Suprapubic skin (tissue), 4 donors: ENCODE measurements at regions not wholly inside any gene's neighbourhood (a gene's known extent, or its start where the extent isn't known, plus 50 kb on each side); places are given as distances from the start of the nearest gene placed in this dataset.

Source experiments
- DNase-seq, 2 donors: peaks; one replicate each; pipeline ENCODE4 v3.0.0-alpha.2; 2019; ENCODE audit warnings: low spot score in 2 of 2
- H3K27ac ChIP-seq: fragments of 200-600 bp; sonication (generic); one replicate; pipeline ENCODE4 v1.5.1; 2019
- H3K27me3 ChIP-seq: fragments of 200-600 bp; sonication (generic); one replicate; pipeline ENCODE4 v1.5.1; 2019
- H3K36me3 ChIP-seq: fragments of 200-600 bp; sonication (generic); one replicate; pipeline ENCODE4 v1.5.1; 2019
- H3K4me1 ChIP-seq: fragments of 200-600 bp; sonication (generic); one replicate; pipeline ENCODE4 v1.5.1; 2019
- H3K4me3 ChIP-seq: fragments of 200-600 bp; sonication (generic); one replicate; pipeline ENCODE4 v1.5.1; 2019; ENCODE audit warnings: mild to moderate bottlenecking
- H3K9me3 ChIP-seq: fragments of 200-600 bp; sonication (generic); one replicate; pipeline ENCODE4 v1.5.1; 2019
- EP300 ChIP-seq: sonication (generic); formaldehyde crosslinking; IDR thresholded peaks from one replicate; pipeline ENCODE4 v1.6.1; 2017; ENCODE audit warnings: antibody characterized with exemption
- POLR2A ChIP-seq, 2 donors: fragments of 450-650 bp; IDR thresholded peaks; one replicate each; pipeline ENCODE4 v1.6.1; 2017; ENCODE audit warnings: antibody characterized with exemption in 2 of 2, mild to moderate bottlenecking in 2 of 2, moderate library complexity in 2 of 2
- POLR2AphosphoS5 ChIP-seq, 3 donors: sonication (generic); formaldehyde crosslinking; IDR thresholded peaks; one replicate each; pipeline ENCODE4 v1.6.1; 2017; ENCODE audit warnings: antibody characterized with exemption in 3 of 3
- WGBS: methylation state at CpG from one replicate; pipeline ENCODE4 v1.1.5; 2018; 5-methylcytosine and 5-hydroxymethylcytosine counted together
- TF ChIP-seq, protein P1 (sequence below), 2 donors: fragments of 200-600 bp in 1 of 2; fragments of 450-650 bp in 1 of 2; sonication (generic) in 1 of 2; IDR thresholded peaks; one replicate each; pipeline ENCODE4 v1.5.1; 2016 to 2019; ENCODE audit warnings: antibody characterized with exemption in 2 of 2, mild to moderate bottlenecking in 1 of 2, moderate library complexity in 1 of 2

GRCh38 chr10:57986422-57986821 lies 281.3 kb downstream of the IPMK start:
- no peak overlapping the region for H3K27ac ChIP-seq
- no peaks in the 10 kb centered on the region for H3K4me1 ChIP-seq
- no peaks in the 10 kb centered on the region for H3K9me3 ChIP-seq
- no peak for DNase-seq
- TF ChIP-seq POLR2A (IDR thresholded peaks at IDR 0.05) (no peak), EP300 (no peak), POLR2AphosphoS5 (IDR thresholded peaks at IDR 0.05) (no peak)
- TF ChIP-seq, protein P1, sequence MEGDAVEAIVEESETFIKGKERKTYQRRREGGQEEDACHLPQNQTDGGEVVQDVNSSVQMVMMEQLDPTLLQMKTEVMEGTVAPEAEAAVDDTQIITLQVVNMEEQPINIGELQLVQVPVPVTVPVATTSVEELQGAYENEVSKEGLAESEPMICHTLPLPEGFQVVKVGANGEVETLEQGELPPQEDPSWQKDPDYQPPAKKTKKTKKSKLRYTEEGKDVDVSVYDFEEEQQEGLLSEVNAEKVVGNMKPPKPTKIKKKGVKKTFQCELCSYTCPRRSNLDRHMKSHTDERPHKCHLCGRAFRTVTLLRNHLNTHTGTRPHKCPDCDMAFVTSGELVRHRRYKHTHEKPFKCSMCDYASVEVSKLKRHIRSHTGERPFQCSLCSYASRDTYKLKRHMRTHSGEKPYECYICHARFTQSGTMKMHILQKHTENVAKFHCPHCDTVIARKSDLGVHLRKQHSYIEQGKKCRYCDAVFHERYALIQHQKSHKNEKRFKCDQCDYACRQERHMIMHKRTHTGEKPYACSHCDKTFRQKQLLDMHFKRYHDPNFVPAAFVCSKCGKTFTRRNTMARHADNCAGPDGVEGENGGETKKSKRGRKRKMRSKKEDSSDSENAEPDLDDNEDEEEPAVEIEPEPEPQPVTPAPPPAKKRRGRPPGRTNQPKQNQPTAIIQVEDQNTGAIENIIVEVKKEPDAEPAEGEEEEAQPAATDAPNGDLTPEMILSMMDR (IDR thresholded peaks at IDR 0.05), result no peak
- WGBS, result 92% methylated on average over 1 of the region's 1 CpG
- H3K36me3 ChIP-seq, result no peaks in the 10 kb centered on the region
- H3K4me3 ChIP-seq, result no peak overlapping the region
- no peaks in the 10 kb centered on the region for H3K27me3 ChIP-seq

DNA sequence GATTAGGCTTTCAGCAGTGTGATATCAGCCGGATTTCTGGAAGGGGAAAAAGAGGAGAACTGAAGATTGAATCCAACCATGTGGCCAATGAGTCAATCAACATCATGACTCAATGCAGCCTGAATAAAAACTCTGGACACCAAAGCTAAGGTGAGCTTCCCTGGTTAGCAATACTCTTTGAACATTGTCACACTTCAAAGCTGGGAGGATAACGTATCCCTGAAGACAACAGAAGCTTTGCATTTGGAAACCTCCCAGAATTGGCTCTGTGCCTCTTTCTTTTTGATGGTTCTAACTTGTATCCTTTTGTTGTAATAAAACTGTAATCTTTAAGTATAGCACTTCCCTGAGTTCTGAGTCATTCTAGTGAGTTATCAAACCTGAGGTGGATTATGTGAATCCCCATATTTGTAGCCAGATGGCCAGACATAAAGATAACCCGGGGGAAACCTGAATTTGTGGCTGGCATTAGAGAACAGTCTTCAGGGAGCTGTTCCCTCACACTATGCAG lies 284.4 kb downstream of the IPMK start:
- no peak for DNase-seq
- TF ChIP-seq POLR2AphosphoS5 (IDR thresholded peaks at IDR 0.05) (no peak), EP300 (no peak), POLR2A (IDR thresholded peaks at IDR 0.05) (no peak)
- TF ChIP-seq, protein P1 (IDR thresholded peaks at IDR 0.05), result no peak
- H3K36me3 ChIP-seq, result no peaks in the 10 kb centered on the region
- H3K9me3 ChIP-seq, result no peaks in the 10 kb centered on the region
- no peaks in the 10 kb centered on the region for H3K4me1 ChIP-seq
- no peak overlapping the region for H3K4me3 ChIP-seq
- no peak overlapping the region for H3K27ac ChIP-seq
- 25% methylated on average over 3 of the region's 3 CpGs for WGBS
- no peaks in the 10 kb centered on the region for H3K27me3 ChIP-seq

GRCh38 chr10:57982091-57982490 lies 285.6 kb downstream of the IPMK start:
- Histone ChIP-seq H3K4me1 (no peaks in the 10 kb centered on the region), H3K27me3 (no peaks in the 10 kb centered on the region), H3K9me3 (no peaks in the 10 kb centered on the region), H3K27ac (no peak overlapping the region), H3K4me3 (no peak overlapping the region), H3K36me3 (no peaks in the 10 kb centered on the region)
- WGBS, result 46% methylated on average over 3 of the region's 3 CpGs
- no peak for DNase-seq
- no peak for TF ChIP-seq EP300
- TF ChIP-seq POLR2AphosphoS5 (IDR thresholded peaks at IDR 0.05), result no peak
- TF ChIP-seq, protein P1 (IDR thresholded peaks at IDR 0.05), result no peak
- no peak for TF ChIP-seq POLR2A (IDR thresholded peaks at IDR 0.05)

DNA sequence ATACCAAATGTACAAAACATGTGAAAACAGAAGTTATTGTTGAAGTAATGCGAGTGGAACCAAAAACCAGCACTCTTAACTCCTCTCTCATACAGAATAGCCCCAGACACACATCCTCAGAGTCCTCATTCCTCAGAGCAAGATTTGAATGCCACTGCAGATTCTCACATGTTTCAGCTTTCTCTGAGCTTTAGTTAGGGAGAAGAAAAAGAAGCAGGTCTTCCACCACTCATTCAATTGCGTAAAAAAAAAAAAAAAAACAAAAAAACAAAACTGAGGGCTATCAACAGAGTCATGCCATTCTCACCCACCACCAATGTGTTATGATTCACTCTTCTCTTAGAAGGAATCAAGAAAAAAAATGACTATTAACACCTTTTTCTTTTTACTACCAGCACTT lies 287.7 kb downstream of the IPMK start:
- WGBS, result 79% methylated on average over 2 of the region's 2 CpGs
- Histone ChIP-seq H3K36me3 (no peaks in the 10 kb centered on the region), H3K27ac (no peak overlapping the region)

DNA sequence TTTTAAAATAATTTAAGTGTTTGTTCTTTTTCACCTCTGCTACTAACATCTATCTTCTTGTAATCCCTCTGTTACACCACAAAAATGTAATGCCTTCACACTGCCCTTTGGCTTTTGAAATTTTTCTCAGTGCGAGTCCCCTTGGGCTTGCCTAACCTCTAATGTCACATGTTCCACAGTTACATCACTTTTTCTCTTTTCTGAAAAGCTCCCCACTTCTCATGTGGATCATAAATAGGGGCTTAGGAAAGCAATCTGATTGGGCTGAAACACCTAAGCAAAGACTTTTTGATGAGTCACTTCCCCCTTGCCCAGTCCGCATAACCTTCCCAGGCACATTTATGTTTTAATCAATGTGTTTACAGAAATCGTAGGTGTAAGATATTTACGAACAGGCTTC lies 288.2 kb downstream of the IPMK start:
- no peaks in the 10 kb centered on the region for H3K27me3 ChIP-seq
- H3K4me3 ChIP-seq, result no peak overlapping the region
- peaks cover 6% of the 10 kb centered on the region for H3K9me3 ChIP-seq
- H3K36me3 ChIP-seq, result no peaks in the 10 kb centered on the region
- no peak for DNase-seq
- no peak for TF ChIP-seq EP300
- TF ChIP-seq POLR2A (IDR thresholded peaks at IDR 0.05), result no peak
- TF ChIP-seq POLR2AphosphoS5 (IDR thresholded peaks at IDR 0.05), result no peak
- TF ChIP-seq, protein P1 (IDR thresholded peaks at IDR 0.05), result no peak
- H3K27ac ChIP-seq, result no peak overlapping the region
- WGBS, result 83% methylated on average over 4 of the region's 4 CpGs
- no peaks in the 10 kb centered on the region for H3K4me1 ChIP-seq

More for the DNA sequence above, 287.7 kb downstream of the IPMK start:
- TF ChIP-seq POLR2AphosphoS5 (IDR thresholded peaks at IDR 0.05) (no peak), POLR2A (IDR thresholded peaks at IDR 0.05) (no peak), EP300 (no peak)
- TF ChIP-seq, protein P1 (IDR thresholded peaks at IDR 0.05), result no peak
- Histone ChIP-seq H3K27me3 (no peaks in the 10 kb centered on the region), H3K4me3 (no peak overlapping the region), H3K4me1 (no peaks in the 10 kb centered on the region), H3K9me3 (peaks cover 6% of the 10 kb centered on the region)
- no peak for DNase-seq
